Muscle layer of duodenum (tissue), 2 donors: ENCODE measurements at regions not wholly inside any gene's neighbourhood (a gene's known extent, or its start where the extent isn't known, plus 50 kb on each side); places are given as distances from the start of the nearest gene placed in this dataset.
A peak's percentile ranks its signal among the peaks of the same experiment; 100 is the strongest.

Experiments
- H3K27ac ChIP-seq: one replicate; pipeline ENCODE4 v1.7.0; 2013; ENCODE audit warnings: mild to moderate bottlenecking, low read length
- H3K27me3 ChIP-seq: one replicate; pipeline ENCODE4 v1.7.0; 2013; ENCODE audit warnings: low read depth, mild to moderate bottlenecking, control low read depth, low read length
- H3K36me3 ChIP-seq, 2 donors: one replicate each; pipeline ENCODE4 v1.7.0; 2013; ENCODE audit warnings: low read length in 2 of 2, control low read depth in 1 of 2, mild to moderate bottlenecking in 1 of 2; ENCODE audit not compliant: insufficient read depth in 2 of 2, control insufficient read depth in 1 of 2
- H3K4me1 ChIP-seq, 2 donors: one replicate each; pipeline ENCODE4 v1.7.0; 2013; ENCODE audit warnings: low read length in 2 of 2, mild to moderate bottlenecking in 2 of 2, control low read depth in 1 of 2, moderate library complexity in 1 of 2; ENCODE audit not compliant: insufficient read depth in 2 of 2, control insufficient read depth in 1 of 2
- H3K4me3 ChIP-seq, 2 donors: one replicate each; pipeline ENCODE4 v1.7.0; 2013; ENCODE audit warnings: low read length in 2 of 2, low read depth in 1 of 2, mild to moderate bottlenecking in 1 of 2
- H3K9me3 ChIP-seq, 2 donors: one replicate each; pipeline ENCODE4 v1.7.0; 2013; ENCODE audit warnings: low read length in 2 of 2, control low read depth in 1 of 2, mild to moderate bottlenecking in 1 of 2; ENCODE audit not compliant: control insufficient read depth in 1 of 2
- donor health status: healthy.

DNA sequence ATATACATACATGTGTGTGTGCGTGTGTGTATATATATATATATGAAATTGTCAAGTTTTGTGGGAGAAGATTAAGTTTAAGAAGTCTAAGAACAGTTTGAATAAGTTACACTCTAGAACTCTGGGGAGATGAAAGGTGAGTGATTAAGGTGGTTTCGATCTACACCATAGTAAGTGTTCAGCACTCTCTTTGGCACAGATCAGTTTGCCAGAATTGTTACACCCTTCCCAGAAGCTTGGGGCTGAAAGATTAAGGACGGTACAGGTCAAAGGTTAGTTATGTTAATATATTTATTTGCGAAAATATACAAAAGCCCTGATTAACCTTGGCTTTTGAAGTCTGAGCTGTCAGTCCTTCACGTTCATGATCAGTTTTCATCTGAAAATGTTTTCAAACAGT lies 309.1 kb downstream of the KLF5 start:
- Histone ChIP-seq H3K36me3 (no peaks in the 10 kb centered on the region), H3K27ac (no peak overlapping the region), H3K4me1 (no peaks in the 10 kb centered on the region)

GRCh38 chr13:73366241-73366640 lies 307.4 kb downstream of the KLF5 start:
- Histone ChIP-seq H3K27ac (peak overlapping the region; percentile 17), H3K9me3 (no peaks in the 10 kb centered on the region), H3K27me3 (no peaks in the 10 kb centered on the region), H3K4me3 (no peak overlapping the region), H3K4me1 (no peaks in the 10 kb centered on the region), H3K36me3 (no peaks in the 10 kb centered on the region)

More for the DNA sequence above, 309.1 kb downstream of the KLF5 start:
- no peak overlapping the region for H3K4me3 ChIP-seq
- H3K27me3 ChIP-seq, result no peaks in the 10 kb centered on the region
- H3K9me3 ChIP-seq, result no peaks in the 10 kb centered on the region

GRCh38 chr13:73365681-73366080 lies 306.9 kb downstream of the KLF5 start:
- H3K9me3 ChIP-seq, result no peaks in the 10 kb centered on the region
- peak overlapping the region; percentile 17 for H3K27ac ChIP-seq
- H3K4me1 ChIP-seq, result no peaks in the 10 kb centered on the region
- no peaks in the 10 kb centered on the region for H3K36me3 ChIP-seq
- no peak overlapping the region for H3K4me3 ChIP-seq
- H3K27me3 ChIP-seq, result no peaks in the 10 kb centered on the region

GRCh38 chr13:73365252-73365651 lies 306.4 kb downstream of the KLF5 start:
- Histone ChIP-seq H3K36me3 (no peaks in the 10 kb centered on the region), H3K4me1 (no peaks in the 10 kb centered on the region), H3K27me3 (no peaks in the 10 kb centered on the region), H3K27ac (peak overlapping the region; percentile 7), H3K4me3 (no peak overlapping the region), H3K9me3 (no peaks in the 10 kb centered on the region)

- Histone ChIP-seq H3K36me3 (no peaks in the 10 kb centered on the region), H3K27me3 (no peaks in the 10 kb centered on the region), H3K4me1 (no peaks in the 10 kb centered on the region), H3K4me3 (no peak overlapping the region), H3K9me3 (no peaks in the 10 kb centered on the region), H3K27ac (no peak overlapping the region)
These were observed 305.9 kb downstream of the KLF5 start for GRCh38 chr13:73364736-73365135.

DNA sequence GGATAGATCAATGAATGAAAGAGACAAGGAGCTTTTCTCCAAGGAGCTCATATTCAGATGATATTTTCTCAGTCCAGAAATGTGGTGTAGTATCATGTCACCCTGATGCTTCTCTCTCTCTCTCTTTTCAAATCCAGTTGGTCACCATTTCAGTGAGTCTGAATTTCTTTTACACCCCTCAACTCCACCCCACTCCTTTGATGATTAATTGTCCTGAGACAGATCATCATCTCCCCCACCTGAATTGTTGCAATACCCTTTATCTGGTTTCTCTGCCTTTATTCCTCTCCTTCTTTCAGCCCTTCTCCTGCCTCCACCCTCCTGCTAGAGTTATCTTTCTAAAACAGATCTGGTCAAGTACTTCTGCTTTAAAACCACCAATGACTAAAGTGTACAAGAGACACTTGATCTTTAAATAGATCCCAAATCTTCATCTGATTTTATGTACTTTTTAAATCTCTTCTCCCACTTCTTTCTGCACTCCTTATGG lies 299.8 kb downstream of the KLF5 start:
- H3K27me3 ChIP-seq, result no peaks in the 10 kb centered on the region
- no peaks in the 10 kb centered on the region for H3K36me3 ChIP-seq
- H3K4me3 ChIP-seq, result no peak overlapping the region
- no peaks in the 10 kb centered on the region for H3K9me3 ChIP-seq
- no peak overlapping the region for H3K27ac ChIP-seq
- H3K4me1 ChIP-seq, result no peaks in the 10 kb centered on the region

- H3K27ac ChIP-seq, result no peak overlapping the region
- no peaks in the 10 kb centered on the region for H3K27me3 ChIP-seq
- H3K4me3 ChIP-seq, result no peak overlapping the region
- H3K4me1 ChIP-seq, result no peaks in the 10 kb centered on the region
- H3K36me3 ChIP-seq, result no peaks in the 10 kb centered on the region
- H3K9me3 ChIP-seq, result no peaks in the 10 kb centered on the region
These were observed 296.3 kb downstream of the KLF5 start for GRCh38 chr13:73355134-73355533.

DNA sequence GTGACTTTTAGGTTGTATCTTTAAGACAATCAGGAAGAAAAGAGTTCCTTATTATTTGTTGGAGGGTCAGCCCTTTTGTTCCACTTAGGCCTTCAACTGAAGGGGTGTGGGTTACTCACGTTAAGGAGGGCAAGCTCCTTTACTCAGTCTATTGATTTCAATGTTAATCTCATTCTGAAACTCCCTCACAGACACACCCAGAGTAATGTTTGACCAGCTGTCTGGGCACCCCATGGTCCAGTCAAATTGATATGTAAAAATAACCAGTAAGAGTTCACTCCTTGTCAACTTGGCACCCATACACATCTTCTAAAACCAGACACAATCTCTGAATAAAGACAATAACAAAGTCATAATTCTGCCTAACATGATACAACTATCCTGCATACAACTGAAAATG lies 292.9 kb downstream of the KLF5 start:
- Histone ChIP-seq H3K27ac (no peak overlapping the region), H3K36me3 (no peaks in the 10 kb centered on the region), H3K4me3 (no peak overlapping the region), H3K9me3 (no peaks in the 10 kb centered on the region), H3K27me3 (no peaks in the 10 kb centered on the region), H3K4me1 (no peaks in the 10 kb centered on the region)

- Histone ChIP-seq H3K27ac (no peak overlapping the region), H3K4me3 (no peak overlapping the region), H3K27me3 (no peaks in the 10 kb centered on the region), H3K36me3 (no peaks in the 10 kb centered on the region), H3K4me1 (no peaks in the 10 kb centered on the region), H3K9me3 (no peaks in the 10 kb centered on the region)
These were observed 282.9 kb downstream of the KLF5 start for GRCh38 chr13:73341748-73342147.

- Histone ChIP-seq H3K4me1 (no peaks in the 10 kb centered on the region), H3K36me3 (no peaks in the 10 kb centered on the region), H3K4me3 (no peak overlapping the region), H3K27me3 (no peaks in the 10 kb centered on the region), H3K27ac (no peak overlapping the region), H3K9me3 (no peaks in the 10 kb centered on the region)
These were observed 281.3 kb downstream of the KLF5 start for GRCh38 chr13:73340069-73340468.

GRCh38 chr13:73339086-73339485 lies 280.3 kb downstream of the KLF5 start:
- Histone ChIP-seq H3K27me3 (no peaks in the 10 kb centered on the region), H3K4me3 (no peak overlapping the region), H3K27ac (no peak overlapping the region), H3K9me3 (no peaks in the 10 kb centered on the region), H3K36me3 (no peaks in the 10 kb centered on the region), H3K4me1 (no peaks in the 10 kb centered on the region)

GRCh38 chr13:73338389-73338788 lies 279.6 kb downstream of the KLF5 start:
- Histone ChIP-seq H3K4me1 (no peaks in the 10 kb centered on the region), H3K36me3 (no peaks in the 10 kb centered on the region), H3K27ac (no peak overlapping the region), H3K27me3 (no peaks in the 10 kb centered on the region), H3K9me3 (no peaks in the 10 kb centered on the region), H3K4me3 (no peak overlapping the region)
